HUDEP-2 (cell line): ENCODE measurements at regions not wholly inside any gene's neighbourhood (a gene's known extent, or its start where the extent isn't known, plus 50 kb on each side); places are given as distances from the start of the nearest gene placed in this dataset.

Experiments used
- DNase-seq, 76 experiments: peaks; one replicate each; lab custom pipeline; 2025; ENCODE audit not compliant: unreplicated experiment in 76 of 76; lab: John Stamatoyannopoulos, UW

GRCh38 chr2:455015-455705 lies 167.3 kb upstream of the ALKAL2 start:
- DNase-seq, result no peak

- DNase-seq, result no peak
These were observed 165.2 kb upstream of the ALKAL2 start for GRCh38 chr2:453132-453531.

DNA sequence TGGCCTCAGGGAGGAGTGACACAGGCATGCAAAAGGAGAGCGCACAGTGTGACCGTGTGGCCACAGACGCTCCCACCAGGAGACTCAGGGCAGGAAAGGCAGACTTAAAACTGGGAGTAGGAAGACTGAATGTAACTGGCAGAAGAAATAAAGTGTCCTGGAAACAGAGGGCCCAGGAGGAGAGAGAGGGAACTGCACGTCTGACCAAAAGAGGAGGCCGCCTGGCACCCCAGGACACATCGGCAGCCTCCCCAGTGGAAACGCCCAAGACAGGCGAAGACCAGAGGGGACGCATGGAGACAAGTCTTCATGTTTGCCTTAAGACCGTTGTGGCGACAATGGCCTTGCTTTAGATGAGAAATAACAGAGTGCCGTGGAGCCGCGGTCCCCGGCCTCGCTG lies 163.6 kb upstream of the ALKAL2 start:
- DNase-seq, result no peak

DNA sequence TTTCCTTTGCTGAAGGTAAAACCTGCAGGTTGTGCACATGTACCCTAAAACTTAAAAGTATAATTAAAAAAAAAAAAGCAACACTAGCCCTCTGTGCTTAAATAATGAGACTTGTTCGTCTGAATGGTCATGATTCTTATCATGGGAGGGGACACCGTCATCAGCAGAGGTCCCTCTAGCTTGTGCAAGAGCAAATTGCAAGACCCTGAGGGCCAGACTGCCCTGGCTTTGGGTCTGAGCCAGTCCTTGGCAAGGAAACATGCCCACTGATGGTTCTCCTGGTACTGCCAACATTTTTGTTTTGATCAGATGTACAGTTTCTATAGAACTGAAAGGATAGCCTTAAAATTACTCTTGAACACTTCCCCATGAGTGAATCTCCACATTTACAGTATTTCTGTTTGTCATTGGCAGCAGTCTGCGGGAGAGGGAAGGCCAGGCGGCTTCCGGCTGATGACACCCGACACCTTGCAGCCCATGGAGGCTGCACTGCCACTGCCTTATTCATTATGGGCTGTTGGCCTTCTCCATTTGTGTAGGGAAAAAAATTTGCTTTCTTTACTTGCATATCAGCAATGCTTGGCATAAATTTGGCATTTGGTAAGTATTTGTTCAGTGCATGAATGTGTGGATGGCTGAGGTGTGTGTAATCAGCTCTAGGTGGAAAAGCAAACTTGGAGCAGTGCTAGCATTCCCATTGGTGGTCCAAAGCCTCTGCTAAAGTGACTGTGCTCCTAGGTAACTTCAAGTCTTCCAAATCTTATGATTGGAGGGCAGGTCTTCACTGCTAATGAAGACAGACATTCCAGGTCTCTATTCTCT lies 161.6 kb upstream of the ALKAL2 start:
- DNase-seq, result no peak

DNA sequence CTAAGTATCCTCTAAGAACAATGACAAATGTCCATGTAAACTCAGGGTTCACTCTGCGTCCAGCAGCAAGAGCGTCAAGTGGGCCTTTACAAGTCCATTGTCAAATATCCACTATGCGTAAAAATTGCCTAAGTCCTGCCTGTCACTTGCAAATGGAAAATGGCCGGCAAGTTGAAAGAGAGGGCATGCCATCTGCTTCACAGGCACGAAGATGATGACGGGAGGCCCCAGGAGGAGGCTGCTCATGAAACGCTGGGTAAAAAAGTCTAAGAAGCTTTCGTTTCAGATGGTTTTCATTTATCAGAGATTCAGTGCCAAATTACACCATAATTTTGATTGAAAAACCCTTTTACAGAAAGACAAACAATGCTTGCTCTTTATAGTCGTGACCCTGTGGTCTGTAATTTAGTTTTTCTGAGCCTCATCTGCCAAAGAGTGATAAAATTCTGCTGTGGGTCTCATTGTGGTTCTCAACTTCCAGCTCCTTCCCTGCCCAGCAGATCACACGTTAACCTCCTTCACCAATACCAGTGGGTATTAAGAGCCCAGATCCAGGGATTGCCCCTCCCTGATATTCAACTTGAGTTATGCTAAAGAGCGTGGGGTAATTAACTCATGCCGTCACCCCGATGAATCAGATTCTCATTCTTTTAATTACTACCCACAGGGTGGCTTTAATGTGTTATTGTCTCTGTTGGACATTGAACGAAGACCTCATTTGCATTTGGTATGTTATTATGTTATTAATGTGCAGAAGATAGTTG lies 160.2 kb upstream of the ALKAL2 start:
- no peak for DNase-seq

DNA sequence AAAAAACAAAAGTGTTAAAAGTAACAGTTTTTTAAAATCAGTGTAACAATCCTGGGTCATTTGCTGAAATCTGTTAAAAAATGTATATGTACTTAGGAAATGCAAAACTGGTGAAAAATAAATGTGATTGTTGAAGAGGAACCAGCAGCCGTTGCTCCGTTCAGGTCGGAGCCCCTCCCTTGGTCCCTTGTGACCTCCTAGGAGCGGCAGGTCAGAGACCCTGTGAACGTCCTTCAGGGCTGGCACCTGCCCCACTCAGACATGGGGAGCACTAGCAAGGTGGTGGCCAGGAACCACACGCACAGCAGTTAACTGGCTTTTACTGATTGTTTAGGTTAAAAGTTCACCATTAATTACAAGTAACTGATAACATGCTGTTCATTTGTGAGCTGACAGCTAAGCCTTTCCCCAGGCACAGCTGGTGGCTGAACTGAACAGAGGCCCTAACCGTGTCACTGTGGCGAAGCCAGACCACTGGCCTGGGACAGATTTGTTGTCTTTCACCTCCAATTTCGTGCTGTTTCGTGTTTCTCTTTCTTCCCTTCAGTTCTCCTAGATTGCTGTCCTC lies 159.2 kb upstream of the ALKAL2 start:
- DNase-seq, result no peak

DNA sequence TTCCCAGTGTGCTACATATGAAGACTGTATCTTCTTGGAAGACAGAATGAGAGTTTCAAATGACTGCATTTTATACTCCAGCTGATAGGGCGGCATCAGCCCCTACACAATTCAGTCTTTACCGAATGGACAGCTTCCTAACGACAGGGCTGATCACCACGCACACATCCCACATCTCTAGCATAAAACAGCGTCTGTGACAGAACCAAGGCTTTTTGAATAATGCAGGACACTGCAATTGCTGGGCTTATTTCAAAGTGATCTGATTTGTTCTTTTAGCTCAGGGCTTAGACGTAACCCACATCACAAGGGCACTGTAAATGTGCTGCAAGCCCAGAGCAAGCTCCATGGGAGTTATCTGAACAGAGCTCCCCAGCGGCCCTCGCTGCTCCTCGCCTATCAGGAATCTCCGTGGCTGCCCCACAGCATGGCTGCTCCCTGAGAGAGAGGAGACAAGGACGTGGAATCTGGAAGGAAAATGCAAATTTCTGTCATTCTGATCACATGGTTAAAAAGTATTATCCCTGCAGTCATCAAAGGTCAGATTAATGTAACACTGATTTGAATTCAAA lies 158.5 kb upstream of the ALKAL2 start:
- DNase-seq, result no peak

- DNase-seq, result no peak
These were observed 158.0 kb upstream of the ALKAL2 start for GRCh38 chr2:445896-446295.

DNA sequence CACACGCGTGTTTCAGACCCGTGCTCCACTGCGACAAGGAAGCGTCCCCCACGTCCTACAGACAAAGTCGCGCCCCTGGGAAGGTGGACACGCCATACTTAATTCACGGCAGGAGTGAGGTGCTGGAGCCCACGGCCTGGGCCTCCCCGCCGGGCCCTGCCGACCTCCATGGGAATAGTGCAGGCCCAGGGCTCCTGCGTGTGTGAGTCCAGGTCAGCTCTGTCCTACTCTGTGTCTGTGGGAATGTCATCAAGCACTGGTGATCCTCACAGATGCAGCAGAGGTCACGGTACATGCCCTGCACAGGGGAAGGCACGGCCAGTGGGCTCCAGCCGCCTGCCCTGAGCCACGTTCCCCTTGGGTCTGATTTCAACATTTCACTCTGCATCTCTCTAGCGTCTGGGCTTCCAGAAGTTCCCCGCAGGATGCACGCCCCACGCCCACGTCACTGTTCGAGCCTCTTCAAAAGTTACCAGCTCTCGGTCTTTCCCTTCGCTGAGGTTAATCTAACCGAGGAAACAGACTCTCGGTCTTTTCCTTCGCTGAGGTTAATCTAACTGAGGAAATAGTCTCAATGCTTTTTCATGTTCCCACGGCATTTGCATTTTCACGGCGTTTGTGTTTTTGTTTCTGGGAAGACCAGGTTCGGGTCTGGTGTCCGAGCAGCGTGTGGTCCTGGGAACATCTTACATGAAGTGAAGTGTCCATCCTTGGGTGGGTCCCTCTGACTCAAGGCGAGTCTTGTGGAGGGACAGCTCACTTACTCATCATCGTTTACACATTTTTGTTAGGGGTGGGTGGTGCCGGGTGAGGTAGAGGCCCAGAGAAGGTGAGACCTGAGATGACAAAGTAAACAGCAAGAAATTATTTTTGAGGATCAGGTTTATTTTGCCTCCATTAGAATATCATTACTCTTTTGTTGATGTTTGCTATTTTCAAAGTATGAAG lies 157.3 kb upstream of the ALKAL2 start:
- no peak for DNase-seq

GRCh38 chr2:443741-444140 lies 155.8 kb upstream of the ALKAL2 start:
- DNase-seq, result no peak

GRCh38 chr2:443216-443615 lies 155.3 kb upstream of the ALKAL2 start:
- no peak for DNase-seq

DNA sequence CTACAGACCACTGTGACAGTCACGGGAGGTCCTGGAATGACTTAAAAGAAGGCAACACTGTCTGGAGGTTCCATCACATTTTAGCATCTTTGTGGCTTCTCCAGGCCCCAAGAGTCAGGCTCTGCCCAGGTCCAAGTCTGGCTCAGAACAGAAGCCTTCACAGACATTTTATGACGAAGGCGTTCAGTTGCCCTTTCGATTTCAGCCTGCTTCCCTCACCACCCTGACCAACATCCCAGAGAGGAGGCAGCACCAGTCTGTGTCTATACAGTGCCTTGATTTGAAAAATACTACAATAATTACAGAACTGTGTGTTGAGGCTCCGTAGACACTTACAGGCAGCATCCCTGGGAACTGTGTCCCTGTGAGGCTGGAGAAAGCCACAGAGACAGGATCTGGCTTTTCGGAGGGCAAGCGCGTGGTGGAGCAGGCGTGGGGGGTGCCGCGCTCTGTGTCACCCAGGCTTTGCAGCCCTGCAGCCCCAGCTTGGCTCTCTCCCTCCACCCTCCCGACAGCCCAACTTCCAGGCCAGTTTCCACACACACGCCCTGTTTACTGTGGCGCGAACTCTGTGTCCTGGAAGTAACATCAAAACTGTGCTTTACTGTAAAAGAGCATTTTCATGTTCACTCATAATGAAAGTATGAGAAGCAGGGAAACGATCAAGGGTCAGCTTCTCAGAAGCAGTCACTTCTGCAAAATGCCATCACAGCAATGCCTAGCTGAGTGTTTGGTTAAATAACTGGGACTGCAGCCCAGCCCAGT lies 153.5 kb upstream of the ALKAL2 start:
- no peak for DNase-seq

DNA sequence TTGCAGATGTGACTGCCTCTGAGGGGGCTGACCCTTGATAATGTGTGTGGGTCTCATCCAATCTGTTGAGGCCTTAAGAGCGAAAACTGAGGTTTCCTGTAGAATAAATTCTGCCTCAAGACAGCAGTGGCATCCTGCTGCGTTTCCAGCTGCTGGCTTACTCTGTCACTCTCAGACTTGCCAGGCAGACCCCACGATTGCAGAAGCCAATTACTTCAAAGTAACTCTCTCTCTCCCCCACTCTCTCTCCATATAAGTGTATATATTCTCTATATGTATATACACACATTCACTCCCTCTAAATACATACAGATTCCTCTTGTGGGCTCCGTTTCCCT lies 152.5 kb upstream of the ALKAL2 start:
- no peak for DNase-seq

- DNase-seq, result no peak
These were observed 151.9 kb upstream of the ALKAL2 start for GRCh38 chr2:439556-440402.

GRCh38 chr2:439077-439476 lies 151.2 kb upstream of the ALKAL2 start:
- no peak for DNase-seq

- no peak for DNase-seq
These were observed 150.0 kb upstream of the ALKAL2 start for GRCh38 chr2:437756-438393.

DNA sequence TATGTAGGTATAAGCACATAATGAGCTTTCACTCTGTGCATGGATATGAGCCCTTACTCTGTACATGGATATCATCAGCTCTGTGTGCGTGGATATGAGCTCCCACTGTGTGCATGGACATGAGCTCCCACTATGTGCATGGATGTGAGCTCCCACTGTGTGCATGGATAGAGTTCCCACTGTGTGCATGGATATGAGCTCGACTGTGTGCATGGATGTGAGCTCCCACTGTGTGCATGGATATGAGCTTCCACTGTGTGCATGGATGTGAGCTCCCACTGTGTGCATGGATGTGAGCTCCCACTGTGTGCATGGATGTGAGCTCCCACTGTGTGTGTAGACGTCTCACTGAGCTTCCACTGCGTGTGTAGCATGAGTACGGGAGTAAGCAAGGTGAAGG lies 149.3 kb upstream of the ALKAL2 start:
- no peak for DNase-seq

DNA sequence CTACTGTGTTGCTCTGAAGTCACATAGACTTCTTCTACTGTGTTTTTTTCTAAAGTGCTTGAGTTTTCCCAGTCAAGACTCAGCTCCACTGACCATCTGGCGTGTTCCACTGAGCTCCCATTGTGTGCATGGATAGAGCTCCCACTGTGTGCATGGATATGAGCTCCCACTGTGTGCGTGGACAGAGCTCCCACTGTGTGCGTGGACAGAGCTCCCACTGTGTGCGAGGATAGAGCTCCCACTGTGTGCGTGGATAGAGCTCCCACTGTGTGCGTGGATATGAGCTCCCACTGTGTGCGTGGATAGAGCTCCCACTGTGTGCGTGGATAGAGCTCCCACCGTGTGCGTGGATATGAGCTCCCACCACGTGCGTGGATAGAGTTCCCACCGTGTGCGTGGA lies 148.3 kb upstream of the ALKAL2 start:
- no peak for DNase-seq
